K562 (cell line): ENCODE measurements at regions not wholly inside any gene's neighbourhood (a gene's known extent, or its start where the extent isn't known, plus 50 kb on each side); places are given as distances from the start of the nearest gene placed in this dataset.

Source experiments
- CUX1 ChIP-seq: fragments of 200-800 bp; sonication (Bioruptor generic); IDR thresholded peaks from 2 replicates; pipeline ENCODE4 v1.6.1; 2016; ENCODE audit warnings: missing genetic modification characterization, missing compliant biosample characterization
- FOXJ3 ChIP-seq: sonication (generic); formaldehyde crosslinking; IDR thresholded peaks from 2 replicates; pipeline ENCODE4 v1.4.0; 2020; ENCODE audit warnings: mild to moderate bottlenecking, missing genetic modification reagents
- NFIX ChIP-seq: fragments of 250-450 bp; sonication (Bioruptor Pico); IDR thresholded peaks from 2 replicates; pipeline ENCODE4 v1.4.0; 2020; ENCODE audit warnings: low read depth, mild to moderate bottlenecking, moderate library complexity
- TBP ChIP-seq: optimal IDR thresholded peaks from 2 replicates; pipeline ENCODE3; 2011; ENCODE audit warnings: low read depth, low read length, improper control_type of control experiment
- ZBTB17 ChIP-seq: fragments of 450-650 bp; formaldehyde crosslinking; IDR thresholded peaks from 2 replicates; pipeline ENCODE4 v1.4.0; 2020; ENCODE audit warnings: mild to moderate bottlenecking

- no peak for TF ChIP-seq TBP
- no peak for TF ChIP-seq NFIX (CRISPR knock-in tag)
- no peak for TF ChIP-seq ZBTB17 (CRISPR knock-in tag)
- no peak for TF ChIP-seq CUX1
- no peak for TF ChIP-seq FOXJ3
Measured at GRCh38 chr15:62568702-62569101, 403.6 kb upstream of the C2CD4B start (continued).
